ENCODE measurements at regions not wholly inside any gene's neighbourhood (a gene's known extent, or its start where the extent isn't known, plus 50 kb on each side); places are given as distances from the start of the nearest gene placed in this dataset.

DNA sequence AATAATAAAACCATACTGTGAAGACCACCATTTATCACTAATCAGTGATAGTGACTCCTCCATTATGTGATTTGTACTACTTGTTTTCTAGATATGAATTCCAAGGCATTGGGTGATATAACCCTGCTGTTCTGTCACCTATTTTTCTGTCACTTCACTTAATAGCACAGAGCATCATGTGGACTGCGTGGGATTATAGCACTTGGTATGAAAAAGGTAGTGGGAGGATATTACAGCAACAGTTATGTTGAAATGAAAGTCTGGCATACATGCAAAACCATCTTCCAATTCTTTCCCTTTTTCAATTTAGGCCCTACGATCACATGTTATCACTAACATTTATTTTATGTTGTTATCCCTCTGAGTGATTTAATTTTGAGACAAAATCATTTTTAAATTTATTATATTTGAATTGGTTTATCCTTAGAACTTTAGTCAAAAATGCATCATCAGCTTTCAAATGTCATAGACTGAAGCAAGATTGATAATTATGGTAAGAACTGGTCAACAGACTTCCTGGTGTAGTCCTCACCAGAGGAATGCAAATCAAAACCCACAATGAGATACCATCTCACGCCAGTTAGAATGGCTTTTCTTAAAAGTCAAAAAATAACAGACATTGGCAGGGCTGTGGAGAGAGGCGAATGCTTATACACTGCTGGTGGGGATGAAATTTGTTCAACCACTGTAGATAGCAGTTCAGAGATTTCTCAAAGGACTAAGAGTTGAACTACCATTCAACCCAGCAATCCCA is 242.6 kb downstream of the IKZF2 start:
- H4K20me1 ChIP-seq (ENCODE audit: insufficient read depth) = no peaks in the 10 kb centered on the region
- peaks cover 4 to 16% of the 10 kb centered on the region in 2 experiments; a peak in 3 of 4 replicates for H3K4me1 ChIP-seq (ENCODE audit: control insufficient read depth in 1 of 2, insufficient read depth in 2 of 2, low read depth in 1 of 2, low read length in 1 of 2)
- H3K9me3 ChIP-seq = no peaks in the 10 kb centered on the region
- no peak for DNase-seq
- H3F3A ChIP-seq (replicated peaks; ENCODE audit: insufficient read depth) = no peaks in the 10 kb centered on the region
- no peaks in the 10 kb centered on the region for H3K79me2 ChIP-seq (ENCODE audit: insufficient read depth)
- POLR2A ChIA-PET = no interaction called here
- H3K4me3 ChIP-seq (ENCODE audit: low read depth in 2 of 2, low read length in 1 of 2) = no peak overlapping the region
- no peak overlapping the region for H3K9ac ChIP-seq
- TF ChIP-seq, protein P1, sequence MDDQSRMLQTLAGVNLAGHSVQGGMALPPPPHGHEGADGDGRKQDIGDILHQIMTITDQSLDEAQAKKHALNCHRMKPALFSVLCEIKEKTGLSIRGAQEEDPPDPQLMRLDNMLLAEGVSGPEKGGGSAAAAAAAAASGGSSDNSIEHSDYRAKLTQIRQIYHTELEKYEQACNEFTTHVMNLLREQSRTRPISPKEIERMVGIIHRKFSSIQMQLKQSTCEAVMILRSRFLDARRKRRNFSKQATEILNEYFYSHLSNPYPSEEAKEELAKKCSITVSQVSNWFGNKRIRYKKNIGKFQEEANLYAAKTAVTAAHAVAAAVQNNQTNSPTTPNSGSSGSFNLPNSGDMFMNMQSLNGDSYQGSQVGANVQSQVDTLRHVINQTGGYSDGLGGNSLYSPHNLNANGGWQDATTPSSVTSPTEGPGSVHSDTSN (IDR thresholded peaks at IDR 0.05) = peak; percentile 41
- TF ChIP-seq FOXJ3 (CRISPR knock-in tag; IDR thresholded peaks at IDR 0.05) (no peak), TCF12 (IDR thresholded peaks at IDR 0.05) (peak; percentile 49; the same call in 1 of the 2 replicates), SMC3 (IDR thresholded peaks at IDR 0.05; ENCODE audit: low read depth, low read length) (no peak)
- no peak overlapping the region for H3K27ac ChIP-seq (ENCODE audit: low read depth in 2 of 2, low read length in 1 of 2)
- CTCF ChIA-PET = no interaction called here
- no peaks in the 10 kb centered on the region for H3K36me3 ChIP-seq (replicated peaks in 1 of 2; ENCODE audit: control insufficient read depth in 1 of 2, insufficient read depth in 2 of 2, low read length in 1 of 2)
- 79% methylated on average over 4 of the region's 4 CpGs for WGBS (ENCODE audit: low lambda C conversion rate)
- no peaks in the 10 kb centered on the region for H3K9me2 ChIP-seq
- no peak overlapping the region for H3K4me2 ChIP-seq
- H2AFZ ChIP-seq (ENCODE audit: low read depth) = no peak overlapping the region
- H3K27me3 ChIP-seq (ENCODE audit: insufficient read depth) = no peaks in the 10 kb centered on the region

DNA sequence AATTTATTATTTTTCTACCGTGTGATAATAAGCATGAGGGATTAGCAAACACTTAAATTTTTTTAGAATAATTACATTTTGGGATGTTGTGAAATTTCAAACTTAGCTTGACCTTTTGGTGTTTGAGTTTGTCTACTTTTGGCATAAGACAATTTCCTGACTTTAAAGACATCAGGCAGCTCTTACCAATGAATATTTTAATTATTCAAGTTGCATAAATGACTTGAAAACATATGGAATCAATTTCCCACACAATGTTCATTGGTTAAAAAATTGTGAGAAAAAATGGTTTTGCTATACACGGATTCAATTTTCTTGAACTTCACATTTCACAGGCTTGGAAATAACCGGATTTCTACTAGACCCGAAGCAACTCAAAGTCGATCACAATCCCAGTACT is 243.4 kb downstream of the IKZF2 start:
- 89% methylated on average over 5 of the region's 5 CpGs for WGBS (ENCODE audit: low lambda C conversion rate)
- H3K27me3 ChIP-seq (ENCODE audit: insufficient read depth) = no peaks in the 10 kb centered on the region
- ChIA-PET POLR2A (no interaction called here), CTCF (no interaction called here)
- peaks cover 4 to 22% of the 10 kb centered on the region in 2 experiments; a peak in 3 of 4 replicates for H3K4me1 ChIP-seq (ENCODE audit: control insufficient read depth in 1 of 2, insufficient read depth in 2 of 2, low read depth in 1 of 2, low read length in 1 of 2)
- H3K4me2 ChIP-seq = no peak overlapping the region
- H3K79me2 ChIP-seq (ENCODE audit: insufficient read depth) = no peaks in the 10 kb centered on the region
- H3K9ac ChIP-seq = no peak overlapping the region
- DNase-seq = no peak
- no peak overlapping the region for H3K27ac ChIP-seq (ENCODE audit: low read depth in 2 of 2, low read length in 1 of 2)
- H3K9me2 ChIP-seq = no peaks in the 10 kb centered on the region
- H2AFZ ChIP-seq (ENCODE audit: low read depth) = no peak overlapping the region
- no peak overlapping the region for H3K4me3 ChIP-seq (ENCODE audit: low read depth in 2 of 2, low read length in 1 of 2)
- H3K9me3 ChIP-seq = no peaks in the 10 kb centered on the region
- H3K36me3 ChIP-seq (replicated peaks in 1 of 2; ENCODE audit: control insufficient read depth in 1 of 2, insufficient read depth in 2 of 2, low read length in 1 of 2) = no peaks in the 10 kb centered on the region
- no peaks in the 10 kb centered on the region for H3F3A ChIP-seq (replicated peaks; ENCODE audit: insufficient read depth)
- no peaks in the 10 kb centered on the region for H4K20me1 ChIP-seq (ENCODE audit: insufficient read depth)
- TF ChIP-seq FOXM1 (IDR thresholded peaks at IDR 0.05; ENCODE audit: low read depth) = no peak
- TF ChIP-seq, protein P2, sequence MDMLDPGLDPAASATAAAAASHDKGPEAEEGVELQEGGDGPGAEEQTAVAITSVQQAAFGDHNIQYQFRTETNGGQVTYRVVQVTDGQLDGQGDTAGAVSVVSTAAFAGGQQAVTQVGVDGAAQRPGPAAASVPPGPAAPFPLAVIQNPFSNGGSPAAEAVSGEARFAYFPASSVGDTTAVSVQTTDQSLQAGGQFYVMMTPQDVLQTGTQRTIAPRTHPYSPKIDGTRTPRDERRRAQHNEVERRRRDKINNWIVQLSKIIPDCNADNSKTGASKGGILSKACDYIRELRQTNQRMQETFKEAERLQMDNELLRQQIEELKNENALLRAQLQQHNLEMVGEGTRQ (IDR thresholded peaks at IDR 0.05; ENCODE audit: borderline replicate concordance, low read depth, low read length) = no peak
- no peak for TF ChIP-seq TCF12 (IDR thresholded peaks at IDR 0.05)
- TF ChIP-seq RFX5 (IDR thresholded peaks at IDR 0.05; ENCODE audit: low read length) = no peak
- TF ChIP-seq POLR2AphosphoS5 (IDR thresholded peaks at IDR 0.05; ENCODE audit: low read depth, low read length) = no peak
- TF ChIP-seq MEF2A (IDR thresholded peaks at IDR 0.05; ENCODE audit: borderline replicate concordance, low read depth) = no peak
- TF ChIP-seq TEAD4 (IDR thresholded peaks at IDR 0.05; ENCODE audit: borderline replicate concordance, insufficient read depth) = no peak
- TF ChIP-seq FOSL2 (IDR thresholded peaks at IDR 0.05; ENCODE audit: borderline replicate concordance, low read depth) = no peak
- TF ChIP-seq NFIC (IDR thresholded peaks at IDR 0.05; ENCODE audit: borderline replicate concordance) = no peak
- no peak for TF ChIP-seq SMC3 (IDR thresholded peaks at IDR 0.05; ENCODE audit: low read depth, low read length)
